Panc1 (cell line): ENCODE measurements at regions not wholly inside any gene's neighbourhood (a gene's known extent, or its start where the extent isn't known, plus 50 kb on each side); places are given as distances from the start of the nearest gene placed in this dataset.

Source experiments
- ATAC-seq: fragments of 200-7000 bp; cut with Tn5 transposase; 2 replicates; pipeline ENCODE4 v1.9.1; 2020; ENCODE audit warnings: mild to moderate bottlenecking, moderate library complexity
- BruUV-seq: library from RNA; stranded (reverse); fragments of 400-500 nt; replicated peaks from 2 replicates; lab custom pipeline; 2021; lab: Mats Ljungman, UMichigan
- CTCF ChIA-PET: fragments of 300-600 bp; sonication (Branson Sonifier 250); formaldehyde crosslinking; loops from one replicate; lab custom pipeline; 2022; ENCODE audit warnings: antibody characterized with exemption; lab: Charles Lee
- POLR2A ChIA-PET: fragments of 300-600 bp; sonication (Branson Sonifier 250); formaldehyde crosslinking; loops from one replicate; lab custom pipeline; 2022; ENCODE audit warnings: antibody characterized with exemption; lab: Charles Lee
- DNase-seq: peaks from one replicate; pipeline ENCODE4 v3.0.0-alpha.2; 2010; ENCODE audit warnings: low read depth, low spot score
- H3K27ac ChIP-seq: 2 replicates; pipeline ENCODE4 v1.5.1; 2011; ENCODE audit warnings: mild to moderate bottlenecking, low read length, inconsistent platforms
- H3K27me3 ChIP-seq: fragments of 200-500 bp; sonication (Bioruptor generic); 2 replicates; pipeline ENCODE4 v1.6.0; 2014; ENCODE audit warnings: low read length, inconsistent platforms; ENCODE audit not compliant: control insufficient read depth, insufficient read depth
- H3K36me3 ChIP-seq: fragments of 200-500 bp; sonication (Bioruptor generic); 2 replicates; pipeline ENCODE4 v1.5.1; 2014; ENCODE audit warnings: inconsistent platforms, mild to moderate bottlenecking, low read length, moderate library complexity; ENCODE audit not compliant: control insufficient read depth, insufficient read depth
- H3K4me1 ChIP-seq: 2 replicates; pipeline ENCODE4 v1.5.1; 2011; ENCODE audit warnings: inconsistent platforms, mild to moderate bottlenecking, low read length, moderate library complexity; ENCODE audit not compliant: control insufficient read depth, insufficient read depth
- H3K4me3 ChIP-seq, 2 experiments: 2 replicates each; pipeline ENCODE4 v1.5.1; 2011 to 2012; ENCODE audit warnings: low read depth in 2 of 2, low read length in 2 of 2, mild to moderate bottlenecking in 2 of 2, inconsistent platforms in 1 of 2, moderate library complexity in 1 of 2
- H3K9me3 ChIP-seq: fragments of 200-500 bp; sonication (Bioruptor generic); 2 replicates; pipeline ENCODE4 v1.5.1; 2014; ENCODE audit warnings: low read depth, mild to moderate bottlenecking, inconsistent platforms, low read length, moderate library complexity; ENCODE audit not compliant: control insufficient read depth, insufficient read depth
- CTCF ChIP-seq: fragments of 450-650 bp; IDR thresholded peaks from 2 replicates; pipeline ENCODE4 v1.5.1; 2017; ENCODE audit warnings: mild to moderate bottlenecking
- POLR2AphosphoS5 ChIP-seq: IDR thresholded peaks from 2 replicates; pipeline ENCODE4 v1.6.1; 2012; ENCODE audit warnings: mild to moderate bottlenecking, low read depth, low read length, moderate library complexity
- SIN3A ChIP-seq: IDR thresholded peaks from 2 replicates; pipeline ENCODE4 v1.6.1; 2012; ENCODE audit warnings: low read depth, mild to moderate bottlenecking, low read length, moderate library complexity, borderline replicate concordance; ENCODE audit not compliant: insufficient read depth
- TCF7L2 ChIP-seq: IDR thresholded peaks from 2 replicates; pipeline ENCODE4 v1.6.1; 2011; ENCODE audit warnings: mild to moderate bottlenecking, low read depth, low read length, inconsistent platforms
- in situ Hi-C: cut with HindIII; loops from 2 replicates; pipeline ENCODE4 v1.10.0; 2016; ENCODE audit warnings: low sequenced_read_pairs, low pct_unique_long_range_greater_than_20kb
- intact Hi-C: fragments of 100-400 bp; cut with micrococcal nuclease; formaldehyde crosslinking; loops from one replicate; pipeline ENCODE4 v1.10.0; 2022; ENCODE audit not compliant: unreplicated experiment
- TF ChIP-seq, protein P1 (sequence below), 2 experiments: IDR thresholded peaks; 2 replicates each; pipeline ENCODE4 v1.6.1; 2011 to 2012; ENCODE audit warnings: low read depth in 2 of 2, control low read depth in 1 of 2, low read length in 1 of 2, mild to moderate bottlenecking in 1 of 2, moderate library complexity in 1 of 2; ENCODE audit not compliant: insufficient read depth in 1 of 2

DNA sequence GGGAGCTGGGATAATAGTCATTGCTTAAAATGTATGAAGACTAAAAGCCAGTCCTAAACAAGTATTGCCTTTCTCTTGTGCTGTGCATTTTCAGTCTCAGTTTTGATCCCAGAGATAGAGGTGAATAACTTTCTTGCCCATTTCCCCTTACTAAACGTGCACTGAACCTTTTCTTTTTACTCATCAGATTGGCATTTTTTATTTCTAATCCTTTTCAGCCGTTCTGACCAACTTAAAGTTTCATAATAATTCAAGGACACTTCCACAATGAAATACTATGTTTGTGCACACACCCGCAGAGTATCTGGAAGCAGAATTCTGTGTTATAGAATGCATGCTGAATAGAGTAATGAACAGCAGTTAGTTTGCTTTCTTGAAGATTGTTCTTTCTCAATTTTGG, 343.6 kb downstream of the LRRC70 start:
- no TSS peak for BruUV-seq
- no peaks in the 10 kb centered on the region for H3K27me3 ChIP-seq
- no peaks in the 10 kb centered on the region for H3K9me3 ChIP-seq
- intact Hi-C loops (no loop called here), in situ Hi-C loops (no loop called here)
- TF ChIP-seq TCF7L2 (no peak), POLR2AphosphoS5 (no peak), CTCF (no peak), SIN3A (no peak)
- TF ChIP-seq, protein P1, sequence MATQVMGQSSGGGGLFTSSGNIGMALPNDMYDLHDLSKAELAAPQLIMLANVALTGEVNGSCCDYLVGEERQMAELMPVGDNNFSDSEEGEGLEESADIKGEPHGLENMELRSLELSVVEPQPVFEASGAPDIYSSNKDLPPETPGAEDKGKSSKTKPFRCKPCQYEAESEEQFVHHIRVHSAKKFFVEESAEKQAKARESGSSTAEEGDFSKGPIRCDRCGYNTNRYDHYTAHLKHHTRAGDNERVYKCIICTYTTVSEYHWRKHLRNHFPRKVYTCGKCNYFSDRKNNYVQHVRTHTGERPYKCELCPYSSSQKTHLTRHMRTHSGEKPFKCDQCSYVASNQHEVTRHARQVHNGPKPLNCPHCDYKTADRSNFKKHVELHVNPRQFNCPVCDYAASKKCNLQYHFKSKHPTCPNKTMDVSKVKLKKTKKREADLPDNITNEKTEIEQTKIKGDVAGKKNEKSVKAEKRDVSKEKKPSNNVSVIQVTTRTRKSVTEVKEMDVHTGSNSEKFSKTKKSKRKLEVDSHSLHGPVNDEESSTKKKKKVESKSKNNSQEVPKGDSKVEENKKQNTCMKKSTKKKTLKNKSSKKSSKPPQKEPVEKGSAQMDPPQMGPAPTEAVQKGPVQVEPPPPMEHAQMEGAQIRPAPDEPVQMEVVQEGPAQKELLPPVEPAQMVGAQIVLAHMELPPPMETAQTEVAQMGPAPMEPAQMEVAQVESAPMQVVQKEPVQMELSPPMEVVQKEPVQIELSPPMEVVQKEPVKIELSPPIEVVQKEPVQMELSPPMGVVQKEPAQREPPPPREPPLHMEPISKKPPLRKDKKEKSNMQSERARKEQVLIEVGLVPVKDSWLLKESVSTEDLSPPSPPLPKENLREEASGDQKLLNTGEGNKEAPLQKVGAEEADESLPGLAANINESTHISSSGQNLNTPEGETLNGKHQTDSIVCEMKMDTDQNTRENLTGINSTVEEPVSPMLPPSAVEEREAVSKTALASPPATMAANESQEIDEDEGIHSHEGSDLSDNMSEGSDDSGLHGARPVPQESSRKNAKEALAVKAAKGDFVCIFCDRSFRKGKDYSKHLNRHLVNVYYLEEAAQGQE (IDR thresholded peaks at IDR 0.05; ENCODE audit: insufficient read depth in 1 of 2, low read depth in 2 of 2, low read length in 1 of 2), result no peak
- H3K4me1 ChIP-seq, result no peaks in the 10 kb centered on the region
- DNase-seq (no peak), ATAC-seq (no peak)
- CTCF ChIA-PET, result no interaction called here
- H3K27ac ChIP-seq, result no peak overlapping the region
- no peaks in the 10 kb centered on the region for H3K36me3 ChIP-seq
- POLR2A ChIA-PET, result no interaction called here
- H3K4me3 ChIP-seq, result no peak overlapping the region

- H3K4me1 ChIP-seq, result no peaks in the 10 kb centered on the region
- POLR2A ChIA-PET, result no interaction called here
- intact Hi-C loops, result no loop called here
- ATAC-seq, result no peak
- H3K27ac ChIP-seq, result no peak overlapping the region
- CTCF ChIA-PET, result no interaction called here
- TF ChIP-seq TCF7L2 (no peak), POLR2AphosphoS5 (no peak), SIN3A (no peak), CTCF (no peak)
- TF ChIP-seq, protein P1 (IDR thresholded peaks at IDR 0.05; ENCODE audit: insufficient read depth in 1 of 2, low read depth in 2 of 2, low read length in 1 of 2), result no peak
- in situ Hi-C loops, result no loop called here
- no peak for DNase-seq
- H3K27me3 ChIP-seq, result no peaks in the 10 kb centered on the region
- no peaks in the 10 kb centered on the region for H3K9me3 ChIP-seq
- no TSS peak for BruUV-seq
- no peak overlapping the region for H3K4me3 ChIP-seq
- H3K36me3 ChIP-seq, result no peaks in the 10 kb centered on the region
These were observed 342.2 kb downstream of the LRRC70 start for GRCh38 chr5:62920856-62921255.
